Naive thymus-derived CD4-positive, alpha-beta T cell (primary cell): ENCODE measurements at regions not wholly inside any gene's neighbourhood (a gene's known extent, or its start where the extent isn't known, plus 50 kb on each side); places are given as distances from the start of the nearest gene placed in this dataset.

Experiments used
- ATAC-seq: fragments of 150-1000 bp; cut with Tn5 transposase; 2 replicates; pipeline ENCODE4 v1.10.0; 2021; ENCODE audit warnings: mild to moderate bottlenecking, moderate library complexity
- CTCF ChIA-PET: fragments of 350-600 bp; sonication (Branson Sonifier 250); formaldehyde crosslinking; loops from one replicate; lab custom pipeline; 2021; ENCODE audit warnings: antibody characterized with exemption; lab: Charles Lee
- POLR2A ChIA-PET: fragments of 350-600 bp; sonication (Branson Sonifier 250); formaldehyde crosslinking; loops from one replicate; lab custom pipeline; 2021; ENCODE audit warnings: antibody characterized with exemption, inconsistent platforms; lab: Charles Lee
- DNase-seq, 9 donors: peaks; one replicate each; pipeline versions ENCODE4 v3.0.0 to v3.0.0-alpha.2; 2020 to 2022; ENCODE audit warnings: mixed read lengths in 1 of 9
- H3K27ac ChIP-seq: one replicate; pipeline ENCODE4 v1.7.0; 2013; ENCODE audit warnings: mild to moderate bottlenecking, low read depth, low read length, moderate library complexity
- H3K27me3 ChIP-seq, 2 donors: one replicate each; pipeline ENCODE4 v1.7.0; 2013; ENCODE audit warnings: low read length in 2 of 2, mild to moderate bottlenecking in 2 of 2, moderate library complexity in 2 of 2; ENCODE audit not compliant: control insufficient read depth in 2 of 2, insufficient read depth in 2 of 2
- H3K36me3 ChIP-seq, 3 experiments: 1 replicate in 2 of 3; 2 replicates in 1 of 3; pipeline ENCODE4 v1.7.0; 2013; ENCODE audit warnings: low read length in 3 of 3, mild to moderate bottlenecking in 3 of 3, moderate library complexity in 1 of 3; ENCODE audit not compliant: insufficient read depth in 3 of 3, control insufficient read depth in 2 of 3
- H3K4me1 ChIP-seq, 2 donors: one replicate each; pipeline ENCODE4 v1.7.0; 2013; ENCODE audit warnings: low read length in 2 of 2, mild to moderate bottlenecking in 2 of 2, moderate library complexity in 1 of 2; ENCODE audit not compliant: control insufficient read depth in 2 of 2, insufficient read depth in 2 of 2
- H3K4me3 ChIP-seq: 2 replicates; pipeline ENCODE4 v1.7.0; 2013; ENCODE audit warnings: mild to moderate bottlenecking, low read length
- H3K9me3 ChIP-seq, 3 experiments: 1 replicate in 2 of 3; 2 replicates in 1 of 3; pipeline ENCODE4 v1.7.0; 2013; ENCODE audit warnings: low read length in 3 of 3; ENCODE audit not compliant: control insufficient read depth in 2 of 3
- H3K27ac Mint-ChIP-seq, 9 donors: one replicate each; pipeline ENCODE4 v1.8.0; 2020 to 2022; ENCODE audit warnings: mixed read lengths in 9 of 9, mild to moderate bottlenecking in 8 of 9, moderate library complexity in 5 of 9, inconsistent platforms in 2 of 9
- H3K27me3 Mint-ChIP-seq, 5 donors: one replicate each; pipeline ENCODE4 v1.8.0; 2021 to 2022; ENCODE audit warnings: mixed read lengths in 5 of 5, mild to moderate bottlenecking in 1 of 5
- H3K36me3 Mint-ChIP-seq, 5 donors: one replicate each; pipeline ENCODE4 v1.8.0; 2020 to 2022; ENCODE audit warnings: mixed read lengths in 5 of 5, mild to moderate bottlenecking in 3 of 5, inconsistent platforms in 1 of 5
- H3K4me1 Mint-ChIP-seq, 7 donors: one replicate each; pipeline ENCODE4 v1.8.0; 2020 to 2022; ENCODE audit warnings: mixed read lengths in 7 of 7, mild to moderate bottlenecking in 3 of 7, inconsistent platforms in 1 of 7
- H3K4me3 Mint-ChIP-seq, 10 donors: one replicate each; pipeline ENCODE4 v1.8.0; 2020 to 2022; ENCODE audit warnings: mild to moderate bottlenecking in 10 of 10, mixed read lengths in 10 of 10, moderate library complexity in 6 of 10, inconsistent platforms in 2 of 10
- H3K9me3 Mint-ChIP-seq, 11 donors: one replicate each; pipeline ENCODE4 v1.8.0; 2020 to 2022; ENCODE audit warnings: mixed read lengths in 11 of 11, mild to moderate bottlenecking in 4 of 11, inconsistent platforms in 1 of 11, moderate library complexity in 1 of 11
- intact Hi-C, 2 donors: fragments of 100-400 bp; cut with micrococcal nuclease; formaldehyde crosslinking; loops; one replicate each; pipeline ENCODE4 v1.15.1; 2023

DNA sequence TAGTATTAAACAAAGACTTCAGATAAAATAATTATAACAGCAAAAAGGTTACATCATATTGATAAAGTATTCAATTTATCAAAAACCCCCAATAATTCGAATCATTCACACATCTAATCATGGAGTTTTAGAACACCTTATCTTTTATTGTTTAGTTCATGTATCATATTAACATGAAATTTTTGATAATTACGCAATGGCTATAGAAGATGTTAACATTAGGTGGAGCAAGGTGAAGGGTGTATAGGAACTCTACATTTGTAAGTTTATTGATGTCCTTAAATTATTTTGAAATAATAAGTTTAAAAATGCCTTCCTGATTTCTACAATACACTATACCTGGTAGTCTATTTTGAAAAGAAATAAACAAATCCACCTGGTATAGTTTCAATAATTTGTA lies 696.5 kb upstream of the BCHE start:
- Histone ChIP-seq H3K36me3 (no peaks in the 10 kb centered on the region), H3K4me1 (no peaks in the 10 kb centered on the region), H3K27me3 (no peaks in the 10 kb centered on the region), H3K9me3 (peaks cover 0 to 8% (median 0%) of the 10 kb centered on the region in 3 experiments), H3K27ac (no peak overlapping the region), H3K4me3 (no peak overlapping the region)
- no peak overlapping the region for H3K4me3 Mint-ChIP-seq
- CTCF ChIA-PET = no interaction called here
- H3K36me3 Mint-ChIP-seq = no peaks in the 10 kb centered on the region
- H3K27ac Mint-ChIP-seq = no peak overlapping the region
- intact Hi-C loops = no loop called here
- H3K4me1 Mint-ChIP-seq = no peaks in the 10 kb centered on the region
- no peaks in the 10 kb centered on the region for H3K27me3 Mint-ChIP-seq
- no peak for DNase-seq
- no peak for ATAC-seq
- peaks cover 5 to 37% (median 13%) of the 10 kb centered on the region in 11 donors for H3K9me3 Mint-ChIP-seq
- POLR2A ChIA-PET = no interaction called here

- Mint-ChIP-seq H3K27me3 (no peaks in the 10 kb centered on the region), H3K4me3 (no peak overlapping the region), H3K27ac (no peak overlapping the region), H3K9me3 (peaks cover 5 to 32% (median 13%) of the 10 kb centered on the region in 11 donors), H3K4me1 (no peaks in the 10 kb centered on the region), H3K36me3 (no peaks in the 10 kb centered on the region)
- no peaks in the 10 kb centered on the region for H3K36me3 ChIP-seq
- POLR2A ChIA-PET = no interaction called here
- H3K27ac ChIP-seq = no peak overlapping the region
- H3K27me3 ChIP-seq = no peaks in the 10 kb centered on the region
- no peak overlapping the region for H3K4me3 ChIP-seq
- intact Hi-C loops = no loop called here
- no peak for DNase-seq
- no peak for ATAC-seq
- no peaks in the 10 kb centered on the region for H3K4me1 ChIP-seq
- CTCF ChIA-PET = no interaction called here
- peaks cover 0 to 8% (median 0%) of the 10 kb centered on the region in 3 experiments for H3K9me3 ChIP-seq
Measured at GRCh38 chr3:166531730-166532129, 694.5 kb upstream of the BCHE start.

DNA sequence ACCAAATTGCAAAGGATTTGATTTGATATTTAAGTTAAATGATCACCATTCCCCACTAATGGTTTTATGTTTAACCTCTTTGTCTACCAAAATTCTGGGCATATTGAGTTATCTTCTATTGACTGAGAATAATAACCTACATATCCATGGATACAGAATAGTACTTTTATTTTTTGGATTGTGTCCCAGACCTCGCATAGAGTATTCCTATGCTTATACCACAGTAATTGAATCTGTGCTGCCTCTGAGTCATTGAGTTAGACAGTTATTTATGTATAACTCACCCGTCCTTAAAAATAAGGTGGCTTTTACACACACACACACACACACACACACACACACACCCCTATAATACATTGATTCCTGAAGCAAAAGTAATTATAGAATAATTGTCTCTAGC lies 690.1 kb upstream of the BCHE start:
- H3K36me3 ChIP-seq = no peaks in the 10 kb centered on the region
- H3K4me1 ChIP-seq = no peaks in the 10 kb centered on the region
- CTCF ChIA-PET = no interaction called here
- H3K9me3 ChIP-seq = peaks cover 0 to 8% (median 0%) of the 10 kb centered on the region in 3 experiments
- DNase-seq (no peak), ATAC-seq (no peak)
- no peak overlapping the region for H3K27ac Mint-ChIP-seq
- H3K4me3 Mint-ChIP-seq = no peak overlapping the region
- H3K27ac ChIP-seq = no peak overlapping the region
- H3K9me3 Mint-ChIP-seq = peaks cover 2 to 20% (median 9%) of the 10 kb centered on the region in 11 donors
- H3K27me3 ChIP-seq = no peaks in the 10 kb centered on the region
- intact Hi-C loops = no loop called here
- POLR2A ChIA-PET = no interaction called here
- H3K4me3 ChIP-seq = no peak overlapping the region
- no peaks in the 10 kb centered on the region for H3K4me1 Mint-ChIP-seq
- no peaks in the 10 kb centered on the region for H3K36me3 Mint-ChIP-seq
- H3K27me3 Mint-ChIP-seq = no peaks in the 10 kb centered on the region

- ChIA-PET CTCF (no interaction called here), POLR2A (no interaction called here)
- peaks cover 2 to 17% (median 7%) of the 10 kb centered on the region in 11 donors for H3K9me3 Mint-ChIP-seq
- Histone ChIP-seq H3K27ac (no peak overlapping the region), H3K27me3 (no peaks in the 10 kb centered on the region), H3K9me3 (peaks cover 0 to 4% (median 0%) of the 10 kb centered on the region in 3 experiments), H3K4me1 (no peaks in the 10 kb centered on the region), H3K36me3 (no peaks in the 10 kb centered on the region), H3K4me3 (no peak overlapping the region)
- intact Hi-C loops = no loop called here
- ATAC-seq (no peak), DNase-seq (no peak)
- no peaks in the 10 kb centered on the region for H3K36me3 Mint-ChIP-seq
- no peaks in the 10 kb centered on the region for H3K27me3 Mint-ChIP-seq
- H3K4me1 Mint-ChIP-seq = no peaks in the 10 kb centered on the region
- no peak overlapping the region for H3K27ac Mint-ChIP-seq
- no peak overlapping the region for H3K4me3 Mint-ChIP-seq
Measured at GRCh38 chr3:166526881-166527280, 689.7 kb upstream of the BCHE start.

- Mint-ChIP-seq H3K4me1 (no peaks in the 10 kb centered on the region), H3K27me3 (no peaks in the 10 kb centered on the region), H3K9me3 (peaks cover 0 to 22% (median 14%) of the 10 kb centered on the region in 11 donors), H3K27ac (no peak overlapping the region), H3K36me3 (no peaks in the 10 kb centered on the region), H3K4me3 (no peak overlapping the region)
- DNase-seq (no peak), ATAC-seq (no peak)
- Histone ChIP-seq H3K27me3 (no peaks in the 10 kb centered on the region), H3K9me3 (peaks cover 0 to 3% (median 0%) of the 10 kb centered on the region in 3 experiments), H3K4me3 (no peak overlapping the region), H3K36me3 (no peaks in the 10 kb centered on the region), H3K4me1 (no peaks in the 10 kb centered on the region), H3K27ac (no peak overlapping the region)
- intact Hi-C loops = no loop called here
- ChIA-PET POLR2A (no interaction called here), CTCF (no interaction called here)
Measured at GRCh38 chr3:166522017-166522416, 684.8 kb upstream of the BCHE start.

DNA sequence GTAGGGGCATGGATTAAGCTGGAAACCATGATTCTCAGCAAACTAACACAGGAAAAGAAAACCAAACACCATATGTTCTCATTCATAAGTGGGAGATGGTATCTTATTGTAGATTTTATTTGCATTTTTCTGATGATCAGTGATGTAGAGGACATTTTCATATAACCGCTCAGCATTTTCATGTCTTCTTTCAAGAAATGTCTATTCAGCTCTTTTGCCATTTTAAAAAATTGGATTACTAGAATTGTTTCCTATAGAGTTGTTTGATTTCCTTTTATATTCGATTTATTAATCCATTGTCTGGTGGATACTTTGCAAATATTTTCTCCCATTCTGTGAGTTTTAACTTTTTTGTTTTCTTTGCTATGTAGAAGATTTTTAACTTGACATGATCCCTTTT lies 682.2 kb upstream of the BCHE start:
- no peak for DNase-seq
- no peak overlapping the region for H3K4me3 ChIP-seq
- no peaks in the 10 kb centered on the region for H3K36me3 ChIP-seq
- H3K9me3 ChIP-seq = peaks cover 0 to 3% (median 0%) of the 10 kb centered on the region in 3 experiments
- intact Hi-C loops = no loop called here
- ChIA-PET CTCF (no interaction called here), POLR2A (no interaction called here)
- Mint-ChIP-seq H3K27me3 (no peaks in the 10 kb centered on the region), H3K36me3 (no peaks in the 10 kb centered on the region), H3K27ac (no peak overlapping the region), H3K9me3 (peaks cover 2 to 29% (median 19%) of the 10 kb centered on the region in 11 donors), H3K4me3 (no peak overlapping the region), H3K4me1 (no peaks in the 10 kb centered on the region)
- H3K27me3 ChIP-seq = no peaks in the 10 kb centered on the region
- no peak overlapping the region for H3K27ac ChIP-seq
- no peak for ATAC-seq
- no peaks in the 10 kb centered on the region for H3K4me1 ChIP-seq

- H3K27me3 Mint-ChIP-seq = no peaks in the 10 kb centered on the region
- ATAC-seq (no peak), DNase-seq (no peak)
- no peaks in the 10 kb centered on the region for H3K4me1 Mint-ChIP-seq
- H3K36me3 Mint-ChIP-seq = peaks cover 0 to 2% (median 0%) of the 10 kb centered on the region in 5 donors
- Histone ChIP-seq H3K27ac (no peak overlapping the region), H3K36me3 (no peaks in the 10 kb centered on the region), H3K9me3 (peaks cover 0 to 3% (median 0%) of the 10 kb centered on the region in 3 experiments), H3K4me1 (no peaks in the 10 kb centered on the region), H3K27me3 (no peaks in the 10 kb centered on the region), H3K4me3 (no peak overlapping the region)
- ChIA-PET CTCF (no interaction called here), POLR2A (no interaction called here)
- no peak overlapping the region for H3K27ac Mint-ChIP-seq
- peaks cover 5 to 34% (median 20%) of the 10 kb centered on the region in 11 donors for H3K9me3 Mint-ChIP-seq
- intact Hi-C loops = no loop called here
- no peak overlapping the region for H3K4me3 Mint-ChIP-seq
Measured at GRCh38 chr3:166518040-166518439, 680.8 kb upstream of the BCHE start.
